K562 (cell line): ENCODE measurements at regions not wholly inside any gene's neighbourhood (a gene's known extent, or its start where the extent isn't known, plus 50 kb on each side); places are given as distances from the start of the nearest gene placed in this dataset.
A peak's percentile ranks its signal among the peaks of the same experiment; 100 is the strongest.

Source experiments
- ATAC-seq: fragments of 200-7000 bp; cut with Tn5 transposase; 3 replicates; pipeline ENCODE4 v1.9.1; 2020; ENCODE audit warnings: moderate library complexity
- BruUV-seq: library from RNA; stranded (reverse); fragments of 400-500 nt; replicated peaks from 2 replicates; lab custom pipeline; 2021; lab: Mats Ljungman, UMichigan
- CTCF ChIA-PET: fragments of 300-600 bp; formaldehyde crosslinking; extraction: SDS; loops from one replicate; lab custom pipeline; 2021; ENCODE audit warnings: low intra/inter-chr PET ratio; lab: Yijun Ruan, JAX
- POLR2A ChIA-PET: fragments of 300-600, 350-650 bp; sonication (Branson Sonifier 250); formaldehyde crosslinking; extraction: SDS; loops from one replicate; lab custom pipeline; 2021; ENCODE audit warnings: antibody characterized with exemption, inconsistent platforms; lab: Yijun Ruan, JAX
- DNase-seq, 4 experiments: peaks; one replicate each; pipeline versions ENCODE4 v3.0.0 to v3.0.0-alpha.2; 2011 to 2018; ENCODE audit warnings: low spot score in 3 of 4, mixed read lengths in 3 of 4; ENCODE audit errors: extremely low read depth in 1 of 4
- FAIRE-seq: peaks from 2 replicates; lab custom pipeline; 2011; peaks lifted over from hg19 to GRCh38; lab: Jason Lieb, UNC
- H2AFZ ChIP-seq: 2 replicates; pipeline ENCODE4 v1.6.0; 2011; ENCODE audit warnings: low read depth, low read length, control low read depth, inconsistent platforms
- H3K27ac ChIP-seq: fragments of 200-600 bp; 3 replicates; pipeline ENCODE4 v1.8.0; 2011; ENCODE audit warnings: low read depth, mild to moderate bottlenecking, control low read depth, inconsistent platforms, low read length, moderate library complexity, mixed read lengths; ENCODE audit errors: extremely low read depth
- H3K27me3 ChIP-seq, 2 experiments: fragments of 300-600 bp in 1 of 2; 2 replicates in 1 of 2; 3 replicates in 1 of 2; pipeline versions ENCODE4 v1.6.0 to v1.8.0; 2011; ENCODE audit warnings: inconsistent platforms in 2 of 2, low read length in 2 of 2, mild to moderate bottlenecking in 1 of 2, mixed read lengths in 1 of 2, moderate library complexity in 1 of 2; ENCODE audit not compliant: control insufficient read depth in 2 of 2, insufficient read depth in 2 of 2
- H3K36me3 ChIP-seq: fragments of 300-600 bp; 3 replicates; pipeline ENCODE4 v1.8.0; 2011; ENCODE audit warnings: mild to moderate bottlenecking, low read length, inconsistent platforms; ENCODE audit not compliant: control insufficient read depth, insufficient read depth
- H3K4me1 ChIP-seq, 2 experiments: fragments of 200-600 bp in 1 of 2; replicated peaks in 1 of 2; 2 replicates in 1 of 2; 3 replicates in 1 of 2; pipeline versions ENCODE4 v1.5.1 to v1.8.0; 2011; ENCODE audit warnings: inconsistent platforms in 2 of 2, low read length in 2 of 2, mild to moderate bottlenecking in 1 of 2, mixed read lengths in 1 of 2, moderate library complexity in 1 of 2; ENCODE audit not compliant: control insufficient read depth in 2 of 2, insufficient read depth in 2 of 2
- H3K4me2 ChIP-seq: 2 replicates; pipeline ENCODE4 v1.6.1; 2011; ENCODE audit warnings: low read length, control low read depth, inconsistent platforms, mixed read lengths; ENCODE audit not compliant: insufficient read depth
- H3K4me3 ChIP-seq: fragments of 200-600 bp; sonication (generic), shearing (Covaris generic); 2 replicates; pipeline ENCODE4 v1.5.1; 2016; ENCODE audit warnings: control low read depth, inconsistent platforms
- H3K79me2 ChIP-seq: fragments of 200-600 bp; 3 replicates; pipeline ENCODE4 v1.8.0; 2011; ENCODE audit warnings: low read length, inconsistent platforms; ENCODE audit not compliant: control insufficient read depth, insufficient read depth
- H3K9ac ChIP-seq, 2 experiments: 2 replicates each; pipeline versions ENCODE4 v1.6.0 to v1.6.1; 2011; ENCODE audit warnings: low read depth in 2 of 2, low read length in 2 of 2, control low read depth in 1 of 2, inconsistent platforms in 1 of 2, mild to moderate bottlenecking in 1 of 2, mixed read lengths in 1 of 2; ENCODE audit not compliant: insufficient read depth in 1 of 2
- H3K9me1 ChIP-seq: one replicate; pipeline ENCODE4 v1.6.0; 2011; ENCODE audit warnings: inconsistent platforms, mild to moderate bottlenecking, low read length, moderate library complexity; ENCODE audit not compliant: control insufficient read depth, insufficient read depth
- H3K9me3 ChIP-seq: replicated peaks from 2 replicates; pipeline ENCODE4 v1.5.1; 2011; ENCODE audit warnings: low read depth, low read length, inconsistent platforms; ENCODE audit not compliant: control insufficient read depth, insufficient read depth
- H4K20me1 ChIP-seq: replicated peaks from 2 replicates; pipeline ENCODE4 v1.6.1; 2011; ENCODE audit warnings: low read length, inconsistent platforms, mixed read lengths; ENCODE audit not compliant: control insufficient read depth, insufficient read depth
- ARID1B ChIP-seq: fragments of 450-650 bp; IDR thresholded peaks from 2 replicates; pipeline ENCODE4 v1.6.1; 2016; ENCODE audit warnings: antibody characterized with exemption, mild to moderate bottlenecking, inconsistent platforms
- ATF7 ChIP-seq: fragments of 450-650 bp; IDR thresholded peaks from 2 replicates; pipeline ENCODE4 v1.7.1; 2014; ENCODE audit warnings: mild to moderate bottlenecking, moderate library complexity
- BCOR ChIP-seq: fragments of 450-650 bp; IDR thresholded peaks from 2 replicates; pipeline ENCODE4 v1.6.1; 2016
- CCNT2 ChIP-seq: IDR thresholded peaks from 2 replicates; pipeline ENCODE4 v1.6.1; 2011; ENCODE audit warnings: borderline replicate concordance, low read depth, mild to moderate bottlenecking, moderate library complexity, mixed read lengths, low read length; ENCODE audit not compliant: insufficient read length; ENCODE audit errors: extremely low read depth
- ELF4 ChIP-seq: fragments of 450-650 bp; formaldehyde crosslinking; IDR thresholded peaks from 2 replicates; pipeline ENCODE4 v1.4.0; 2022; ENCODE audit warnings: missing genetic modification characterization
- EP300 ChIP-seq: IDR thresholded peaks from 2 replicates; pipeline ENCODE4 v1.6.1; 2012; ENCODE audit warnings: low read length, improper control_type of control experiment
- FOS ChIP-seq: IDR thresholded peaks from 3 replicates; pipeline ENCODE4 v1.6.1; 2011; ENCODE audit not compliant: insufficient read length; ENCODE audit errors: extremely low read depth
- MTA2 ChIP-seq: fragments of 450-650 bp; IDR thresholded peaks from 2 replicates; pipeline ENCODE4 v1.6.1; 2016; ENCODE audit warnings: low read depth
- NBN ChIP-seq: fragments of 450-650 bp; IDR thresholded peaks from 2 replicates; pipeline ENCODE4 v1.6.1; 2016; ENCODE audit warnings: low read depth, mild to moderate bottlenecking
- ZBTB7A ChIP-seq: IDR thresholded peaks from 2 replicates; pipeline ENCODE4 v1.6.1; 2011; ENCODE audit warnings: low read depth, mild to moderate bottlenecking, low read length, moderate library complexity, borderline replicate concordance; ENCODE audit not compliant: control insufficient read depth
- ZBTB8A ChIP-seq: fragments of 450-650 bp; IDR thresholded peaks from 2 replicates; pipeline ENCODE4 v1.6.1; 2018; ENCODE audit warnings: mild to moderate bottlenecking, moderate library complexity; ENCODE audit not compliant: partially characterized antibody
- WGBS: fragments of 100-300 bp; shearing (Covaris generic); methylation state at CpG from one replicate; pipeline ENCODE4 v1.1.6; 2016; ENCODE audit warnings: low coverage, mixed read lengths; ENCODE audit not compliant: insufficient coverage; ENCODE audit errors: missing lambda C conversion rate; 5-methylcytosine and 5-hydroxymethylcytosine counted together
- in situ Hi-C: fragments of 300-500 bp; cut with MboI; formaldehyde crosslinking; loops from 4 replicates; pipeline ENCODE4 v1.15.0; 2018; ENCODE audit warnings: inconsistent platforms, mixed read lengths
- intact Hi-C: fragments of 100-400 bp; cut with micrococcal nuclease; formaldehyde crosslinking; loops from 2 replicates; pipeline ENCODE4 v1.14.2; 2022
- TF ChIP-seq, protein P1 (sequence below): fragments of 250-450 bp; sonication (Bioruptor Pico); IDR thresholded peaks from 2 replicates; pipeline ENCODE4 v1.4.0; 2020; ENCODE audit warnings: mild to moderate bottlenecking, moderate library complexity, borderline replicate concordance
- TF ChIP-seq, protein P2 (sequence below): fragments of 200-800 bp; sonication (Bioruptor generic); IDR thresholded peaks from 2 replicates; pipeline ENCODE4 v1.6.1; 2017; ENCODE audit warnings: missing genetic modification characterization, missing compliant biosample characterization
- TF ChIP-seq, protein P3 (sequence below): sonication (generic); formaldehyde crosslinking; IDR thresholded peaks from 2 replicates; pipeline ENCODE4 v1.8.1; 2022; ENCODE audit warnings: missing genetic modification reagents
- TF ChIP-seq, protein P4 (sequence below): sonication (generic); formaldehyde crosslinking; IDR thresholded peaks from 2 replicates; pipeline ENCODE4 v1.8.1; 2022; ENCODE audit warnings: missing genetic modification reagents

DNA sequence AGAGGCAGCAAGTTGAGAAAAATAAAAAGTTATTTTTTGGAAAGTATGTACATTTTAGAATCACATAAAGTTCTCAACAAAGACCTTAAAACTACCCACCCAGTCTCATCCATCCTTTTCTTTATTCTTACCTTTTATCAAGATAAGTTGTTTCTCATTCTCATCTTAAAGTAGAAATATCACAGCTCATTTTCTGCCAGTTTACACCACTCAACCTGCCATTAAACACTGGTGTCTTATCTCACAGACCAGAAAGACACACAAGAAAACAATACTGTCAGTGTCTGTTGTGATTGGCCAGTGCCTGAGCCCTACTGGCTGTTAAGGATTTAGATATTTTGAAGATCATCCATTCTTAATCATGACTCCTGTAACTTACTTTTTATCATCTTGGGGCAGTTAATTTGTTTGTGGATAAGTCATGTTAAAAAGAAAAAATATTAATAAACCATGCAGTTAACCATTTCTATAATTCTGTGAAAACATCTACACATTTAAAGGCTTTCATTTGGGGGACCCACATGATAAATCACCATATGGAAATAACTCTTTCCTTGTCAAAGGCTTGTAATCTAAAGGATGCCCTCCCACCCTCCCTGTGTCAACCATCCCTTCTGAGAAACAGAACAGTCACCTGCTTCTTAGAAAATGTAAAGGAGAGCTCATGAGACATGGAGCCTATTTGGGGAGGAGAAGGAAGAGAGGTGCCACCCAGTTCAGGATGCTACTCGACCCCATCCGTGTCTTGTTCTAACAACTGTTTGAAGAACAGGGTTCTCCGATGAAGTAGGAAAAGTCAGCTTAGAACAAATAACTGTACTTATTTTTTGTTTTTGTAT is 897.2 kb upstream of the INTU start:
- no peak overlapping the region for H2AFZ ChIP-seq
- BruUV-seq: no TSS peak
- POLR2A ChIA-PET: interaction anchor here (1.1 to 1.4 kb wide), 3 partner anchors 16 to 220 kb away, joined by 3 to 5 read pairs (median 3); no protein-coding TSS in a partner anchor
- WGBS: 2% methylated on average over 3 of the region's 3 CpGs
- H3K4me1 ChIP-seq: peaks cover 0 to 24% of the 10 kb centered on the region in 2 experiments; a peak in 4 of 5 replicates
- H3K36me3 ChIP-seq: peaks cover 22% of the 10 kb centered on the region
- H3K9me1 ChIP-seq: no peaks in the 10 kb centered on the region
- intact Hi-C loops: loop anchor here (1.0 to 5.0 kb wide), 3 partner anchors 40 to 221 kb away; no protein-coding TSS in a partner anchor
- H3K9me3 ChIP-seq: peaks cover 3% of the 10 kb centered on the region
- peak; percentile 81 for ATAC-seq
- H3K9ac ChIP-seq: peak overlapping the region in 1 of 2 experiments; percentile 82; a peak in 2 of 4 replicates
- in situ Hi-C loops: no loop called here
- H3K27me3 ChIP-seq: no peaks in the 10 kb centered on the region
- H4K20me1 ChIP-seq: no peaks in the 10 kb centered on the region
- peak overlapping the region; percentile 61 for H3K4me2 ChIP-seq
- FAIRE-seq: peak; percentile 92
- H3K27ac ChIP-seq: peak overlapping the region; percentile 78
- peak; percentile 85 to 93 (median 86) for DNase-seq
- peaks cover 94% of the 10 kb centered on the region for H3K79me2 ChIP-seq
- CTCF ChIA-PET: no interaction called here
- H3K4me3 ChIP-seq: peak overlapping the region; percentile 48
- TF ChIP-seq, protein P1, sequence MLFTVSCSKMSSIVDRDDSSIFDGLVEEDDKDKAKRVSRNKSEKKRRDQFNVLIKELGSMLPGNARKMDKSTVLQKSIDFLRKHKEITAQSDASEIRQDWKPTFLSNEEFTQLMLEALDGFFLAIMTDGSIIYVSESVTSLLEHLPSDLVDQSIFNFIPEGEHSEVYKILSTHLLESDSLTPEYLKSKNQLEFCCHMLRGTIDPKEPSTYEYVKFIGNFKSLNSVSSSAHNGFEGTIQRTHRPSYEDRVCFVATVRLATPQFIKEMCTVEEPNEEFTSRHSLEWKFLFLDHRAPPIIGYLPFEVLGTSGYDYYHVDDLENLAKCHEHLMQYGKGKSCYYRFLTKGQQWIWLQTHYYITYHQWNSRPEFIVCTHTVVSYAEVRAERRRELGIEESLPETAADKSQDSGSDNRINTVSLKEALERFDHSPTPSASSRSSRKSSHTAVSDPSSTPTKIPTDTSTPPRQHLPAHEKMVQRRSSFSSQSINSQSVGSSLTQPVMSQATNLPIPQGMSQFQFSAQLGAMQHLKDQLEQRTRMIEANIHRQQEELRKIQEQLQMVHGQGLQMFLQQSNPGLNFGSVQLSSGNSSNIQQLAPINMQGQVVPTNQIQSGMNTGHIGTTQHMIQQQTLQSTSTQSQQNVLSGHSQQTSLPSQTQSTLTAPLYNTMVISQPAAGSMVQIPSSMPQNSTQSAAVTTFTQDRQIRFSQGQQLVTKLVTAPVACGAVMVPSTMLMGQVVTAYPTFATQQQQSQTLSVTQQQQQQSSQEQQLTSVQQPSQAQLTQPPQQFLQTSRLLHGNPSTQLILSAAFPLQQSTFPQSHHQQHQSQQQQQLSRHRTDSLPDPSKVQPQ (CRISPR knock-in tag): no peak
- TF ChIP-seq MTA2 (peak; percentile 72), NBN (peak; percentile 69; the same call in 1 of the 2 replicates), FOS (peak; percentile 10), ZBTB7A (no peak), ARID1B (peak; percentile 95), ATF7 (peak; percentile 48; the same call in 1 of the 2 replicates), BCOR (peak; percentile 32; the same call in 1 of the 2 replicates), ELF4 (CRISPR knock-in tag) (no peak), CCNT2 (peak; percentile 66), EP300 (peak; percentile 96), ZBTB8A (no peak)
- TF ChIP-seq, protein P2, sequence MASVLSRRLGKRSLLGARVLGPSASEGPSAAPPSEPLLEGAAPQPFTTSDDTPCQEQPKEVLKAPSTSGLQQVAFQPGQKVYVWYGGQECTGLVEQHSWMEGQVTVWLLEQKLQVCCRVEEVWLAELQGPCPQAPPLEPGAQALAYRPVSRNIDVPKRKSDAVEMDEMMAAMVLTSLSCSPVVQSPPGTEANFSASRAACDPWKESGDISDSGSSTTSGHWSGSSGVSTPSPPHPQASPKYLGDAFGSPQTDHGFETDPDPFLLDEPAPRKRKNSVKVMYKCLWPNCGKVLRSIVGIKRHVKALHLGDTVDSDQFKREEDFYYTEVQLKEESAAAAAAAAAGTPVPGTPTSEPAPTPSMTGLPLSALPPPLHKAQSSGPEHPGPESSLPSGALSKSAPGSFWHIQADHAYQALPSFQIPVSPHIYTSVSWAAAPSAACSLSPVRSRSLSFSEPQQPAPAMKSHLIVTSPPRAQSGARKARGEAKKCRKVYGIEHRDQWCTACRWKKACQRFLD (CRISPR knock-in tag): 0 out of 2 replicates have a peak, but pooled peaks have one; percentile 73
- TF ChIP-seq, protein P3, sequence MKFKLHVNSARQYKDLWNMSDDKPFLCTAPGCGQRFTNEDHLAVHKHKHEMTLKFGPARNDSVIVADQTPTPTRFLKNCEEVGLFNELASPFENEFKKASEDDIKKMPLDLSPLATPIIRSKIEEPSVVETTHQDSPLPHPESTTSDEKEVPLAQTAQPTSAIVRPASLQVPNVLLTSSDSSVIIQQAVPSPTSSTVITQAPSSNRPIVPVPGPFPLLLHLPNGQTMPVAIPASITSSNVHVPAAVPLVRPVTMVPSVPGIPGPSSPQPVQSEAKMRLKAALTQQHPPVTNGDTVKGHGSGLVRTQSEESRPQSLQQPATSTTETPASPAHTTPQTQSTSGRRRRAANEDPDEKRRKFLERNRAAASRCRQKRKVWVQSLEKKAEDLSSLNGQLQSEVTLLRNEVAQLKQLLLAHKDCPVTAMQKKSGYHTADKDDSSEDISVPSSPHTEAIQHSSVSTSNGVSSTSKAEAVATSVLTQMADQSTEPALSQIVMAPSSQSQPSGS (CRISPR knock-in tag): no peak
- TF ChIP-seq, protein P4, sequence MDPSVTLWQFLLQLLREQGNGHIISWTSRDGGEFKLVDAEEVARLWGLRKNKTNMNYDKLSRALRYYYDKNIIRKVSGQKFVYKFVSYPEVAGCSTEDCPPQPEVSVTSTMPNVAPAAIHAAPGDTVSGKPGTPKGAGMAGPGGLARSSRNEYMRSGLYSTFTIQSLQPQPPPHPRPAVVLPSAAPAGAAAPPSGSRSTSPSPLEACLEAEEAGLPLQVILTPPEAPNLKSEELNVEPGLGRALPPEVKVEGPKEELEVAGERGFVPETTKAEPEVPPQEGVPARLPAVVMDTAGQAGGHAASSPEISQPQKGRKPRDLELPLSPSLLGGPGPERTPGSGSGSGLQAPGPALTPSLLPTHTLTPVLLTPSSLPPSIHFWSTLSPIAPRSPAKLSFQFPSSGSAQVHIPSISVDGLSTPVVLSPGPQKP (CRISPR knock-in tag): no peak
